ENCODE measurements at regions not wholly inside any gene's neighbourhood (a gene's known extent, or its start where the extent isn't known, plus 50 kb on each side); places are given as distances from the start of the nearest gene placed in this dataset.

DNA sequence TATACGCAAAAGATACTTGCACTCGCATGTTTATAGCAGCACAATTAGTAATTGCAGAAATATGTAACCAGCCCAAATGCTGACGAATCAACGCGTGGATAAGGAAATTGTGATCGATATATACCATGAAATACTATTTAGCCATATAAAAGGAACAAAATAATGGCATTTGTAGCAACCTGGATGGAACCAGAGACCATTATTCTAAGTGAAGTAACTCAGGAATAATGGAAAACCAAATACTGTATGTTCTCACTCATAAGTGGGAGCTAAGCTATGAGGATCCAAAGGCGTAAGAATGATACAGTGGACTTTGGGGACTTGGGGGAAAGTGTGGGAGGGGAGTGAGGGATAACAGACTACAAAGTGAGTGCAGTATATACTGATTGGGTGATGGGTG, 1008.0 kb upstream of the CRIM1 start:
- TF ChIP-seq RAD21 (IDR thresholded peaks at IDR 0.05 in 1 of 2, conservative IDR thresholded peaks at IDR 0.05 in 1 of 2; ENCODE audit: low read depth in 2 of 2, low read length in 2 of 2) (no peak), SRF (IDR thresholded peaks at IDR 0.05; ENCODE audit: low read depth, low read length) (no peak), MAFK (IDR thresholded peaks at IDR 0.05; ENCODE audit: low read depth, low read length) (no peak), GABPA (IDR thresholded peaks at IDR 0.05; ENCODE audit: borderline replicate concordance, insufficient read depth, low read length) (no peak), NANOG (IDR thresholded peaks at IDR 0.05; ENCODE audit: insufficient read depth, low read depth, low read length, poor library complexity, severe bottlenecking) (no peak), POU5F1 (IDR thresholded peaks at IDR 0.05; ENCODE audit: low read depth, low read length) (no peak), SP2 (IDR thresholded peaks at IDR 0.05; ENCODE audit: low read length) (no peak), EP300 (IDR thresholded peaks at IDR 0.05; ENCODE audit: borderline replicate concordance in 1 of 2, low read depth in 2 of 2, low read length in 2 of 2) (no peak), SAP30 (IDR thresholded peaks at IDR 0.05; ENCODE audit: insufficient read depth, insufficient replicate concordance, low read length) (no peak)
- TF ChIP-seq, protein P1, sequence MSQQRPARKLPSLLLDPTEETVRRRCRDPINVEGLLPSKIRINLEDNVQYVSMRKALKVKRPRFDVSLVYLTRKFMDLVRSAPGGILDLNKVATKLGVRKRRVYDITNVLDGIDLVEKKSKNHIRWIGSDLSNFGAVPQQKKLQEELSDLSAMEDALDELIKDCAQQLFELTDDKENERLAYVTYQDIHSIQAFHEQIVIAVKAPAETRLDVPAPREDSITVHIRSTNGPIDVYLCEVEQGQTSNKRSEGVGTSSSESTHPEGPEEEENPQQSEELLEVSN (IDR thresholded peaks at IDR 0.05), result no peak
- ChIA-PET POLR2A (ENCODE audit: partially characterized antibody) (no interaction called here), CTCF (ENCODE audit: partially characterized antibody) (interaction anchor here (1.0 kb wide), 1 partner anchor 8 kb away, joined by 4 read pairs; no protein-coding TSS in a partner anchor)
- Histone ChIP-seq H3K4me1 (replicated peaks in 1 of 4; ENCODE audit: control insufficient read depth in 3 of 4, insufficient read depth in 4 of 4, low read length in 3 of 4) (no peaks in the 10 kb centered on the region), H3K4ac (replicated peaks; ENCODE audit: insufficient read length, low read depth, low read length) (no peak overlapping the region), H3K4me3 (ENCODE audit: extremely low read depth in 1 of 4, insufficient read depth in 2 of 4, low read depth in 3 of 4, low read length in 4 of 4) (no peak overlapping the region), H2BK120ac (replicated peaks; ENCODE audit: low read depth, low read length) (no peak overlapping the region), H4K8ac (ENCODE audit: extremely low read depth, insufficient read depth, low read length) (no peak overlapping the region), H3K23me2 (ENCODE audit: low read depth, low read length) (no peaks in the 10 kb centered on the region), H2BK12ac (ENCODE audit: low read depth, low read length) (no peak overlapping the region), H4K5ac (ENCODE audit: insufficient read length, low read depth, low read length) (no peak overlapping the region), H3K18ac (ENCODE audit: extremely low read depth, low read length) (no peak overlapping the region), H3K23ac (ENCODE audit: insufficient read length) (no peak overlapping the region), H4K20me1 (replicated peaks in 1 of 2; ENCODE audit: control insufficient read depth in 1 of 2, insufficient read depth in 2 of 2, low read length in 2 of 2) (no peaks in the 10 kb centered on the region), H3K4me2 (ENCODE audit: insufficient read depth in 1 of 2, low read depth in 2 of 2, low read length in 2 of 2) (no peak overlapping the region), H3K14ac (ENCODE audit: insufficient read length) (no peak overlapping the region), H3K9me3 (ENCODE audit: insufficient read depth in 2 of 2, low read depth in 1 of 2, low read length in 1 of 2) (peaks cover 0 to 7% of the 10 kb centered on the region in 2 experiments; a peak in 2 of 4 replicates), H2AFZ (ENCODE audit: low read length) (no peak overlapping the region), H3K79me2 (ENCODE audit: control insufficient read depth in 1 of 2, insufficient read depth in 2 of 2, low read length in 2 of 2) (no peaks in the 10 kb centered on the region), H3K79me1 (ENCODE audit: low read depth, low read length) (no peaks in the 10 kb centered on the region), H3K56ac (replicated peaks; ENCODE audit: insufficient read length, low read depth, low read length) (no peak overlapping the region), H3K27ac (ENCODE audit: low read depth, low read length) (no peak overlapping the region), H2BK5ac (ENCODE audit: low read depth, low read length) (no peak overlapping the region), H3K36me3 (ENCODE audit: control insufficient read depth in 2 of 4, insufficient read depth in 4 of 4, low read length in 3 of 4) (no peaks in the 10 kb centered on the region), H2BK15ac (ENCODE audit: low read length) (no peak overlapping the region), H3K9ac (replicated peaks in 1 of 4; ENCODE audit: extremely low read depth in 1 of 4, low read depth in 3 of 4, low read length in 3 of 4) (no peak overlapping the region), H3K27me3 (replicated peaks in 1 of 4; ENCODE audit: control insufficient read depth in 3 of 4, extremely low read depth in 1 of 4, insufficient read depth in 3 of 4, low read length in 3 of 4) (no peaks in the 10 kb centered on the region), H4K91ac (replicated peaks; ENCODE audit: insufficient read length, low read length) (no peak overlapping the region), H2AK5ac (ENCODE audit: low read depth, low read length) (no peak overlapping the region), H2BK20ac (ENCODE audit: low read length) (no peak overlapping the region)
- FAIRE-seq, result no peak
- 84% methylated on average over 7 of the region's 7 CpGs; no CpG with 5 or more reads in 1 of the 2 experiments for WGBS, 2 experiments (ENCODE audit: extremely low coverage in 1 of 2, insufficient coverage in 1 of 2, insufficient read length in 1 of 2, insufficient replicate concordance in 2 of 2, low coverage in 1 of 2, low lambda C conversion rate in 2 of 2, missing lambda C conversion rate in 1 of 2)
- no peak for DNase-seq (ENCODE audit: low read depth in 1 of 2, low spot score in 2 of 2)

Measured in H1 (cell line).